Retinal pigment epithelial cell (primary cell): ENCODE measurements at regions not wholly inside any gene's neighbourhood (a gene's known extent, or its start where the extent isn't known, plus 50 kb on each side); places are given as distances from the start of the nearest gene placed in this dataset.
"Not testable (repeated sequence)": the region's sequence is repeated elsewhere in the genome, so short reads cannot be mapped to it uniquely, and the experiment has no call there.

Source experiments
- DNase-seq: peaks from one replicate; pipeline ENCODE4 v3.0.0-alpha.2; 2010; ENCODE audit warnings: low read depth
- H3K4me3 ChIP-seq: 2 replicates; pipeline ENCODE4 v1.5.1; 2011; ENCODE audit warnings: mild to moderate bottlenecking, low read length, control low read depth, moderate library complexity
- CTCF ChIP-seq: conservative IDR thresholded peaks from 2 replicates; pipeline ENCODE4 v1.5.1; 2011; ENCODE audit warnings: low read depth, low read length, control low read depth, inconsistent platforms

DNA sequence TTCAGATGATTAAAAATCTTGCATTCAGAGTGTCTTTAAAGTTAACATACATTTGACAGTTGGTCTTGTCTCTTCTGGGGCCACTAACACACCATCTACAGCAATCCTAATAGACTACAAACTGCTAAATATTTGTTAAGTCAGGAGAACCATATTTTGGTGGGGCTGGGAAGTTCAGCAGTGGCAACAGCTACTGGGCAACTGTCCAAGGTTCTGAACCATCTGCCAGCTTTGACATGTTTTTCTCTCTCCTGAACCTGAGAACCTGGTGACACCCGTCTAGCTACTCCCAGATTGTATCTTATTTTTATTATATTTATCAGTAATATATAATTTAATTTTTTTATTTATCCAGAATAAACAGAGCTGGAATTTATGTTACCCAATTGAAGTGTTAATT, 199.0 kb upstream of the DPYD start:
- no peak overlapping the region for H3K4me3 ChIP-seq
- no peak for TF ChIP-seq CTCF
- DNase-seq, result no peak

DNA sequence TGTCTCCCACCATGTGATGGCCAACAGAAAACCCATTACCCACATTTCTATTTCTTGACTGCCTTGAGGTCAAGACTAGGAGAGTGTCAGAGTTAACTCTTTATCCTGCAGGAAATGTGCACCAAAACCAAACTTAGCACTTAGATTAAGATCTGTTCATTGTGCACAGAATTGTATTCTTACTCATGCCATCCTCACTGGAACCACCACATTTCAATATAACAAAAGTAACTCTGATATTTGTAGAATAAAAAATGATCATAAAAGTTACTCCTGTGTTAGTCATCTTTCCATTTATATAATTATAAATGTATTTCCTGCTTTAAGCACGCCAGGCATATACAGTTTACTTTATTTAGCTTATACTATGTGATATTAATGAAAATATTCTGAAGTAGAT, 193.0 kb upstream of the DPYD start:
- no peak for DNase-seq
- no peak for TF ChIP-seq CTCF
- no peak overlapping the region for H3K4me3 ChIP-seq

DNA sequence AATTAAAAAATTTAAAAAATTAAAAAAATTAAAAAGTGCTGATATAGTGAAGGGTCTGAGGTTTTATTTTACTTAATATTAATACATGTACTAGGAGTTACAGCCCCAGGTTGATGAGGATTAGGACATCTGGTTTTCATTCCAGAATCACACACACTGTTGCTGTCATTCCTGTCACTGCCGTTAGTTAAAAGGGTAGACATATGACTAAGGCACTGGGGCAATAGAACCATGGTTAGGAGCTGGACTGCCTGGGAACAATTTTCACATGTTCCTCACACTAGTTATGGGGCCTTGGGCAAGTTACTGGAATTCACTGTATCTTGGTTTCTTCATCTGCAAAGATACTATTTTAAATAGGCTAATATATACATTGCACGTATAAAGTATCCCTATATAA, 191.8 kb upstream of the DPYD start:
- TF ChIP-seq CTCF, result no peak
- no peak for DNase-seq
- H3K4me3 ChIP-seq, result no peak overlapping the region

GRCh38 chr1:98110674-98111073, 189.8 kb upstream of the DPYD start:
- DNase-seq, result no peak
- H3K4me3 ChIP-seq, result no peak overlapping the region
- TF ChIP-seq CTCF, result no peak

GRCh38 chr1:98108378-98108777, 187.5 kb upstream of the DPYD start:
- not testable (repeated sequence) for DNase-seq, H3K4me3 ChIP-seq

GRCh38 chr1:98107256-98107655, 186.4 kb upstream of the DPYD start:
- TF ChIP-seq CTCF, result no peak
- H3K4me3 ChIP-seq, result no peak overlapping the region
- no peak for DNase-seq

DNA sequence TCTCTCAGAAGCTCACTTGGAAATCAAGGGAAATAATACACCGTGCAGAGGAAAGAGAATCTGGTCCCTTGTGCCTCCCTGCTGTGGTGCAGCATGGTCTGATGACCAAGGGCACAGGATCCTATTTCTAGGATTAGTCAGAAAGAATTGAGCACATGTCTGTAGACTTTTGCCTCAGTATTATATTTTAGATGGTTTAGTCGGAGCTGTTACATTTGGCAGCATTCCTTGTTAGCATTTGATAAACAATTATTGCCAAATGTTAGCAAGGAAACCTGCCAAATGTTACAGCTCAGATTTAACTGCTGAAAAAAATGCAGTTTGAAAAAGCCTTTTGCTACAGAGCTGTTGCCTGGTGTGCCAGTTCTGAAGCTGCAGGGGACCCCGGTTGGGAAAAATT, 183.5 kb upstream of the DPYD start:
- DNase-seq, result peak; percentile 68

More for the DNA sequence above, 183.5 kb upstream of the DPYD start:
- no peak for TF ChIP-seq CTCF
- H3K4me3 ChIP-seq, result no peak overlapping the region
